Parathyroid adenoma (tissue), 2 donors: ENCODE measurements at regions not wholly inside any gene's neighbourhood (a gene's known extent, or its start where the extent isn't known, plus 50 kb on each side); places are given as distances from the start of the nearest gene placed in this dataset.

Experiments used
- H2AFZ ChIP-seq: fragments of 300-600 bp; sonication (generic); one replicate; pipeline ENCODE4 v1.7.0; 2017; ENCODE audit warnings: antibody characterized with exemption, mild to moderate bottlenecking
- H3K27ac ChIP-seq: fragments of 300-600 bp; sonication (generic); one replicate; pipeline ENCODE4 v1.7.0; 2017
- H3K27me3 ChIP-seq: fragments of 300-600 bp; sonication (generic); one replicate; pipeline ENCODE4 v1.7.0; 2017; ENCODE audit warnings: low read length; ENCODE audit not compliant: control insufficient read depth, insufficient read depth
- H3K36me3 ChIP-seq: fragments of 300-600 bp; sonication (generic); one replicate; pipeline ENCODE4 v1.7.0; 2017; ENCODE audit warnings: low read length; ENCODE audit not compliant: control insufficient read depth, insufficient read depth
- H3K4me1 ChIP-seq: fragments of 300-600 bp; sonication (generic); one replicate; pipeline ENCODE4 v1.7.0; 2017; ENCODE audit warnings: control low read depth
- H3K4me2 ChIP-seq: fragments of 300-600 bp; sonication (generic); one replicate; pipeline ENCODE4 v1.7.0; 2017; ENCODE audit warnings: low read length
- H3K4me3 ChIP-seq: fragments of 300-600 bp; sonication (generic); one replicate; pipeline ENCODE4 v1.7.0; 2017; ENCODE audit warnings: low read depth, low read length
- H3K79me2 ChIP-seq: fragments of 300-600 bp; sonication (generic); one replicate; pipeline ENCODE4 v1.7.0; 2017; ENCODE audit warnings: control low read depth
- H3K9ac ChIP-seq: fragments of 300-600 bp; sonication (generic); one replicate; pipeline ENCODE4 v1.7.0; 2017; ENCODE audit warnings: mild to moderate bottlenecking
- H3K9me3 ChIP-seq: fragments of 300-600 bp; sonication (generic); one replicate; pipeline ENCODE4 v1.7.0; 2017; ENCODE audit warnings: low read length; ENCODE audit not compliant: control insufficient read depth
- TF ChIP-seq, protein P1 (sequence below): fragments of 300-600 bp; sonication (generic); IDR thresholded peaks from one replicate; pipeline ENCODE4 v1.7.0; 2017; ENCODE audit warnings: antibody characterized with exemption, mild to moderate bottlenecking
- donor health status: primary hyperparathyroidism.

DNA sequence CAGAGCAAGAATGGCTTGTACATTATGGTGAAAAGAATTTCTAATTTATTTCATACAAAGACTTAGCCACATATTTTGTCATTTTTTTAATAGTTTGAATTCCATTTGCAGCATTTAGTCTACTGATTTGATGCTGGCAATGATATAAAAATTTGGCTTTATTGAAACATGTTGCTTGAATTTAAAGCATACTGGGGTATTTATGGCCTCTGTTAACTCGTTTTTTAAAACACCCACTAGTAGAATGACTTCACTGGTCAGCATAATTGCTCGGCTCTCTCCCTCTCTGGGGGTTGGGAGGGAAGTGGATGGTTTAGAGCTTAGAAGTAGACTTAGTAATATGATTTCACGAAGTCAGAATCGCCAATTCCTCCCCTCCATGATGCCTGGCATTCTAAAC is 354.9 kb upstream of the HTR2A start:
- TF ChIP-seq, protein P1, sequence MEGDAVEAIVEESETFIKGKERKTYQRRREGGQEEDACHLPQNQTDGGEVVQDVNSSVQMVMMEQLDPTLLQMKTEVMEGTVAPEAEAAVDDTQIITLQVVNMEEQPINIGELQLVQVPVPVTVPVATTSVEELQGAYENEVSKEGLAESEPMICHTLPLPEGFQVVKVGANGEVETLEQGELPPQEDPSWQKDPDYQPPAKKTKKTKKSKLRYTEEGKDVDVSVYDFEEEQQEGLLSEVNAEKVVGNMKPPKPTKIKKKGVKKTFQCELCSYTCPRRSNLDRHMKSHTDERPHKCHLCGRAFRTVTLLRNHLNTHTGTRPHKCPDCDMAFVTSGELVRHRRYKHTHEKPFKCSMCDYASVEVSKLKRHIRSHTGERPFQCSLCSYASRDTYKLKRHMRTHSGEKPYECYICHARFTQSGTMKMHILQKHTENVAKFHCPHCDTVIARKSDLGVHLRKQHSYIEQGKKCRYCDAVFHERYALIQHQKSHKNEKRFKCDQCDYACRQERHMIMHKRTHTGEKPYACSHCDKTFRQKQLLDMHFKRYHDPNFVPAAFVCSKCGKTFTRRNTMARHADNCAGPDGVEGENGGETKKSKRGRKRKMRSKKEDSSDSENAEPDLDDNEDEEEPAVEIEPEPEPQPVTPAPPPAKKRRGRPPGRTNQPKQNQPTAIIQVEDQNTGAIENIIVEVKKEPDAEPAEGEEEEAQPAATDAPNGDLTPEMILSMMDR: no peak
- Histone ChIP-seq H3K27ac (no peak overlapping the region), H2AFZ (no peak overlapping the region), H3K79me2 (no peaks in the 10 kb centered on the region), H3K9ac (no peak overlapping the region), H3K9me3 (no peaks in the 10 kb centered on the region), H3K4me2 (no peak overlapping the region), H3K4me3 (no peak overlapping the region), H3K27me3 (no peaks in the 10 kb centered on the region), H3K36me3 (no peaks in the 10 kb centered on the region), H3K4me1 (no peaks in the 10 kb centered on the region)

DNA sequence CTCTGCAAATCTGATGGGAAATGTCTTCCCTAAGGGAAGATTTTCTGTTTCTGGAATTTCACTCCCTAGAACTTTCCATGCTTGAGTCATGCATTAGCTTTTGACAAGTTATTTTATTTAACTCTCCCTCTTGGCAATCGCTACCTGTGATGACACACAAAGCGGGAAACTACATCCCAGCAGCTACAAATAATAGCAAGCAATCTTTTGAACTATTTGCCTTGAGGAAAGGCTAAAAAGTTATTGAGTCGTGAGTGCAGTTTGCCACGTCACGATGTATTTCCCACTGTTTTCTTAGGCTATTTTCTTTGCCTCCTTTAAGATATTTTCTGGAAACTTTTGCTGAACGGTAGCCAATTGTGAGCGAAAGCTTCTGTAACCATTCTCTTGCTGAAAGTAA is 353.3 kb upstream of the HTR2A start:
- Histone ChIP-seq H3K79me2 (no peaks in the 10 kb centered on the region), H3K27me3 (no peaks in the 10 kb centered on the region), H3K36me3 (no peaks in the 10 kb centered on the region), H2AFZ (no peak overlapping the region), H3K4me2 (no peak overlapping the region), H3K27ac (no peak overlapping the region), H3K4me1 (no peaks in the 10 kb centered on the region), H3K4me3 (no peak overlapping the region), H3K9ac (no peak overlapping the region), H3K9me3 (no peaks in the 10 kb centered on the region)
- TF ChIP-seq, protein P1: no peak

DNA sequence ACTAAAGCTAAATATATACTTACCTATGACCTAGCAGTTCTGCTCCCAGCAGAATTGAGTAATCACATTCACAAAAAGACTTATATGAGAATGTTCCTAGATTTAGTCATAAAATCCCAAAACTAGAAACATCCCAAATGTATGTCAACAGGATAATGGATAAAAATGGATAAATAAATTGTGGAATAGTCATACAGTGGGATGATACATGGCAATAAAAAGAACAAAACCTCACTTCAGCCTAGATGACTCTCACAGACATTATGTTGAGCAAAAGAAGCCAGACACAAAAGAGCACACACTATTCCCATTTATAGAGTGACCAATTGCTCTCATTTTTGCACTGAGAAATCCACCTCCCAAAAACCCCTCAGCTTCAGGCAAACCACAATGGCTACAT is 352.4 kb upstream of the HTR2A start:
- Histone ChIP-seq H3K79me2 (no peaks in the 10 kb centered on the region), H3K4me1 (no peaks in the 10 kb centered on the region), H3K27me3 (no peaks in the 10 kb centered on the region), H3K9me3 (no peaks in the 10 kb centered on the region), H3K9ac (no peak overlapping the region), H3K27ac (no peak overlapping the region), H3K4me2 (no peak overlapping the region), H3K4me3 (no peak overlapping the region), H3K36me3 (no peaks in the 10 kb centered on the region), H2AFZ (no peak overlapping the region)
- TF ChIP-seq, protein P1: no peak

DNA sequence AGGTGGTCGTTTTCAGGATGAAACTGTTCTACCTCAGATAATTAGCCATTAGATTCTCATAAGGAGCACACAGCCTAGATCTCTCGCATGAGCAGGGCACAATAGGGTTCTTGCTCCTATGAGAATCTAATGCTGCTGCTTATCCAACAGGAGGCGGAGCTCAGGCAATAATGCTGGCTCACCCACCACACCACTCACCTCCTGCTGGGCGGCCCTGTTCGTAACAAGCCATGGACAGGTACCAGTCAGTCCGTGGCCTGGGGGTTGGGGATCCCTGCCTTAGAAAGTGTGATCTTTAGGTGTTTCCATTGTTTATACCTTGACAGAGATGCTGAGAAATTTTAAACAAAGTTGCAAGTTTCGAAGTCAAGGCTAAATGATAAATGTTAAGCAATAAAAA is 344.6 kb upstream of the HTR2A start:
- H3K4me2 ChIP-seq: no peak overlapping the region
- no peaks in the 10 kb centered on the region for H3K36me3 ChIP-seq
- TF ChIP-seq, protein P1: no peak
- no peaks in the 10 kb centered on the region for H3K9me3 ChIP-seq
- no peaks in the 10 kb centered on the region for H3K79me2 ChIP-seq
- no peaks in the 10 kb centered on the region for H3K4me1 ChIP-seq
- H2AFZ ChIP-seq: no peak overlapping the region
- no peak overlapping the region for H3K4me3 ChIP-seq
- H3K9ac ChIP-seq: no peak overlapping the region
- H3K27ac ChIP-seq: no peak overlapping the region
- no peaks in the 10 kb centered on the region for H3K27me3 ChIP-seq

DNA sequence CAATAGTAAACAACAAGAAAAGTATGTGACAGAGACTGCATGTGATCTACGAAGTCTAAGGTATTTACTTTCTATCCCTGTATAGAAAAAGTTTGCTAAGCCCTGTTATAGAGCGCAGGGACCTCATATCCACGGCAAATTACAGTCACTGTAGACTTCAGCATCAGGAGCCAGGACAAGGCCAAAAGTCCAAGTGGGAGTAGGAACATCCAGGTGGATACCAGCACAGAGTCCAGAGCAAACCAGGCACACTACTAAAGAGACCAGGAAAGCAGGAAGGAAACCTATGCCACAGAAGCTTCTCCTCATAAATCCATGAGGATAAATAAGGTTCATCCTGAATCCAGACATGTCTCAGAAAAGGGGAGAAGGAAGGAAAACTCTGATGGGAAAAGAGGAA is 342.2 kb upstream of the HTR2A start:
- Histone ChIP-seq H2AFZ (no peak overlapping the region), H3K9ac (no peak overlapping the region), H3K9me3 (no peaks in the 10 kb centered on the region), H3K27me3 (no peaks in the 10 kb centered on the region), H3K36me3 (no peaks in the 10 kb centered on the region), H3K4me1 (no peaks in the 10 kb centered on the region), H3K27ac (no peak overlapping the region), H3K79me2 (no peaks in the 10 kb centered on the region), H3K4me3 (no peak overlapping the region), H3K4me2 (no peak overlapping the region)
- TF ChIP-seq, protein P1: no peak
